ENCODE measurements at regions not wholly inside any gene's neighbourhood (a gene's known extent, or its start where the extent isn't known, plus 50 kb on each side); places are given as distances from the start of the nearest gene placed in this dataset.

- no peak overlapping the region for H3K4me3 Mint-ChIP-seq
- no peak for DNase-seq
- no peaks in the 10 kb centered on the region for H3K27me3 Mint-ChIP-seq
- H3K36me3 Mint-ChIP-seq (ENCODE audit: low read depth): no peaks in the 10 kb centered on the region
- intact Hi-C loops (cut with micrococcal nuclease): no loop called here
- H3K9me3 Mint-ChIP-seq: no peaks in the 10 kb centered on the region
- H3K4me1 Mint-ChIP-seq: no peaks in the 10 kb centered on the region
- H3K27ac Mint-ChIP-seq: no peak overlapping the region
Observed at GRCh38 chrX:97740044-97740443, 856.3 kb downstream of the RPA4 start.

GRCh38 chrX:97740886-97741285, 857.2 kb downstream of the RPA4 start:
- H3K4me3 Mint-ChIP-seq: no peak overlapping the region
- intact Hi-C loops (cut with micrococcal nuclease): no loop called here
- no peaks in the 10 kb centered on the region for H3K4me1 Mint-ChIP-seq

GRCh38 chrX:97743014-97743413, 859.3 kb downstream of the RPA4 start:
- Mint-ChIP-seq H3K36me3 (ENCODE audit: low read depth) (no peaks in the 10 kb centered on the region), H3K27ac (no peak overlapping the region), H3K4me1 (no peaks in the 10 kb centered on the region), H3K27me3 (no peaks in the 10 kb centered on the region), H3K4me3 (no peak overlapping the region), H3K9me3 (no peaks in the 10 kb centered on the region)
- DNase-seq: no peak
- intact Hi-C loops (cut with micrococcal nuclease): no loop called here

More at GRCh38 chrX:97740886-97741285, 857.2 kb downstream of the RPA4 start:
- H3K27me3 Mint-ChIP-seq: no peaks in the 10 kb centered on the region
- DNase-seq: no peak
- no peaks in the 10 kb centered on the region for H3K36me3 Mint-ChIP-seq (ENCODE audit: low read depth)
- no peaks in the 10 kb centered on the region for H3K9me3 Mint-ChIP-seq
- no peak overlapping the region for H3K27ac Mint-ChIP-seq

GRCh38 chrX:97747346-97747745, 863.6 kb downstream of the RPA4 start:
- Mint-ChIP-seq H3K36me3 (ENCODE audit: low read depth) (no peaks in the 10 kb centered on the region), H3K4me1 (no peaks in the 10 kb centered on the region), H3K9me3 (no peaks in the 10 kb centered on the region), H3K27me3 (no peaks in the 10 kb centered on the region), H3K4me3 (no peak overlapping the region), H3K27ac (no peak overlapping the region)
- DNase-seq: no peak
- intact Hi-C loops (cut with micrococcal nuclease): no loop called here

GRCh38 chrX:97751016-97751415, 867.3 kb downstream of the RPA4 start:
- H3K4me1 Mint-ChIP-seq: no peaks in the 10 kb centered on the region

GRCh38 chrX:97751735-97752134, 868.0 kb downstream of the RPA4 start:
- no peak for DNase-seq
- Mint-ChIP-seq H3K9me3 (no peaks in the 10 kb centered on the region), H3K27ac (no peak overlapping the region), H3K27me3 (no peaks in the 10 kb centered on the region), H3K4me1 (no peaks in the 10 kb centered on the region), H3K36me3 (ENCODE audit: low read depth) (no peaks in the 10 kb centered on the region), H3K4me3 (no peak overlapping the region)
- intact Hi-C loops (cut with micrococcal nuclease): no loop called here

More at GRCh38 chrX:97751016-97751415, 867.3 kb downstream of the RPA4 start:
- Mint-ChIP-seq H3K27me3 (no peaks in the 10 kb centered on the region), H3K9me3 (no peaks in the 10 kb centered on the region), H3K4me3 (no peak overlapping the region), H3K27ac (no peak overlapping the region), H3K36me3 (ENCODE audit: low read depth) (no peaks in the 10 kb centered on the region)
- intact Hi-C loops (cut with micrococcal nuclease): no loop called here
- DNase-seq: no peak

GRCh38 chrX:97756879-97757278, 873.2 kb downstream of the RPA4 start:
- intact Hi-C loops (cut with micrococcal nuclease): no loop called here
- Mint-ChIP-seq H3K4me3 (no peak overlapping the region), H3K4me1 (no peaks in the 10 kb centered on the region), H3K27ac (no peak overlapping the region), H3K27me3 (no peaks in the 10 kb centered on the region), H3K36me3 (ENCODE audit: low read depth) (no peaks in the 10 kb centered on the region), H3K9me3 (no peaks in the 10 kb centered on the region)
- no peak for DNase-seq

- intact Hi-C loops (cut with micrococcal nuclease): no loop called here
- H3K9me3 Mint-ChIP-seq: no peaks in the 10 kb centered on the region
- H3K36me3 Mint-ChIP-seq (ENCODE audit: low read depth): no peaks in the 10 kb centered on the region
- H3K27me3 Mint-ChIP-seq: no peaks in the 10 kb centered on the region
- no peak for DNase-seq
- H3K4me3 Mint-ChIP-seq: no peak overlapping the region
- H3K4me1 Mint-ChIP-seq: no peaks in the 10 kb centered on the region
- H3K27ac Mint-ChIP-seq: no peak overlapping the region
Observed at GRCh38 chrX:97763391-97763790, 879.7 kb downstream of the RPA4 start.

- Mint-ChIP-seq H3K27me3 (no peaks in the 10 kb centered on the region), H3K4me3 (no peak overlapping the region)
- intact Hi-C loops (cut with micrococcal nuclease): no loop called here
Observed at GRCh38 chrX:97763981-97764380, 880.3 kb downstream of the RPA4 start.

GRCh38 chrX:97766501-97767095, 882.9 kb downstream of the RPA4 start:
- intact Hi-C loops (cut with micrococcal nuclease): no loop called here
- no peaks in the 10 kb centered on the region for H3K4me1 Mint-ChIP-seq
- no peaks in the 10 kb centered on the region for H3K9me3 Mint-ChIP-seq
- H3K36me3 Mint-ChIP-seq (ENCODE audit: low read depth): no peaks in the 10 kb centered on the region
- no peak for DNase-seq
- H3K27ac Mint-ChIP-seq: no peak overlapping the region
- no peaks in the 10 kb centered on the region for H3K27me3 Mint-ChIP-seq
- no peak overlapping the region for H3K4me3 Mint-ChIP-seq

More at GRCh38 chrX:97763981-97764380, 880.3 kb downstream of the RPA4 start:
- Mint-ChIP-seq H3K36me3 (ENCODE audit: low read depth) (no peaks in the 10 kb centered on the region), H3K9me3 (no peaks in the 10 kb centered on the region), H3K27ac (no peak overlapping the region), H3K4me1 (no peaks in the 10 kb centered on the region)
- DNase-seq: no peak

GRCh38 chrX:97787311-97787710, 903.6 kb downstream of the RPA4 start:
- Mint-ChIP-seq H3K9me3 (no peaks in the 10 kb centered on the region), H3K27me3 (no peaks in the 10 kb centered on the region), H3K27ac (no peak overlapping the region), H3K4me1 (no peaks in the 10 kb centered on the region), H3K4me3 (no peak overlapping the region), H3K36me3 (ENCODE audit: low read depth) (no peaks in the 10 kb centered on the region)
- no peak for DNase-seq
- intact Hi-C loops (cut with micrococcal nuclease): no loop called here

GRCh38 chrX:97787849-97788248, 904.1 kb downstream of the RPA4 start:
- Mint-ChIP-seq H3K27ac (no peak overlapping the region), H3K9me3 (no peaks in the 10 kb centered on the region), H3K36me3 (ENCODE audit: low read depth) (no peaks in the 10 kb centered on the region), H3K4me1 (no peaks in the 10 kb centered on the region), H3K4me3 (no peak overlapping the region), H3K27me3 (no peaks in the 10 kb centered on the region)
- intact Hi-C loops (cut with micrococcal nuclease): no loop called here
- no peak for DNase-seq

GRCh38 chrX:97790850-97791249, 907.1 kb downstream of the RPA4 start:
- Mint-ChIP-seq H3K4me3 (no peak overlapping the region), H3K4me1 (no peaks in the 10 kb centered on the region), H3K9me3 (no peaks in the 10 kb centered on the region), H3K27me3 (no peaks in the 10 kb centered on the region), H3K27ac (no peak overlapping the region), H3K36me3 (ENCODE audit: low read depth) (no peaks in the 10 kb centered on the region)
- DNase-seq: no peak
- intact Hi-C loops (cut with micrococcal nuclease): no loop called here

- no peaks in the 10 kb centered on the region for H3K9me3 Mint-ChIP-seq
- no peak overlapping the region for H3K27ac Mint-ChIP-seq
- DNase-seq: no peak
- no peak overlapping the region for H3K4me3 Mint-ChIP-seq
- H3K4me1 Mint-ChIP-seq: no peaks in the 10 kb centered on the region
- no peaks in the 10 kb centered on the region for H3K27me3 Mint-ChIP-seq
- intact Hi-C loops (cut with micrococcal nuclease): no loop called here
- no peaks in the 10 kb centered on the region for H3K36me3 Mint-ChIP-seq (ENCODE audit: low read depth)
Observed at GRCh38 chrX:97797076-97797475, 913.4 kb downstream of the RPA4 start.

GRCh38 chrX:97806238-97806637, 922.5 kb downstream of the RPA4 start:
- H3K27ac Mint-ChIP-seq: no peak overlapping the region
- peaks cover 4% of the 10 kb centered on the region for H3K9me3 Mint-ChIP-seq
- no peaks in the 10 kb centered on the region for H3K4me1 Mint-ChIP-seq
- intact Hi-C loops (cut with micrococcal nuclease): no loop called here
- no peak for DNase-seq
- H3K4me3 Mint-ChIP-seq: no peak overlapping the region
- no peaks in the 10 kb centered on the region for H3K36me3 Mint-ChIP-seq (ENCODE audit: low read depth)
- no peaks in the 10 kb centered on the region for H3K27me3 Mint-ChIP-seq

All from activated CD4-positive, alpha-beta T cell treated with anti-CD3 and anti-CD28 coated beads, Interleukin-2, amount 10 ng/mL, durations not matched to agents 24 days and 14 days (primary cell).